ENCODE measurements at regions not wholly inside any gene's neighbourhood (a gene's known extent, or its start where the extent isn't known, plus 50 kb on each side); places are given as distances from the start of the nearest gene placed in this dataset.

DNA sequence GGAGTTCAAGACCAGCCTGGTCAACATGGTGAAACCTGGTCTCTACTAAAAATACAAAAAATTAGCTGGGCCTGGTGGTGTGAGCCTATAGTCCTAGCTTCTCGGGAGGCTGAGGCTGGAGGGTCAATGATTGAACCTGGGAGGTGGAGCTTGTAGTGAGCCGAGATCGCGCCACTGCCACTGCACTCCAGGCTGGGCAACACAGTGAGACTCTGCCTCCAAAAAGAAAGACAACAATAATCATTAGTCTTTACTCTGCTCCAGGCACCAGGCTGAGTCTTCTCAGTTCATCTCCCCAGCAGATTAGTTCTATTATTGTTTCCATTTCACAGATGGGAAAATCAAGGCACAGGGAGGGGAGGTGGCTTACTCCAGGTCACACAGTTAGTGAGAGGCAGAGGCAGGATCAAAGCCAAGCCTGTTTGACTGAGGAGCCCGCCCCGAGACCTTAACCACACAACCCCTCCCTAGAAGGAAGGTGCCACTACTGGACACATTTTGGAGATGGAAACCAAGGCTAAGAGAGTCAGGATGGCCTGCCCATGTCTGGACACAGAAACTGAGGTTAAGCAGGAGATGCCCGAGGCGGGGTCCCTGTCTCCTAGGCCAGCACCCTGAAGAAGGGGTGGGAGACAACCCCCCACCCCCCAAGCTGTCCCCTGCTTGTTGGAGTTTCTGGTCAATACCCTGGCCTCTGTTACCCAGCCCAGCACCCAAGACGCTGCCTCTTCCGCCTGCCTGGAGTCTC is 75.8 kb downstream of the CEBPB start:
- peaks cover 17% of the 10 kb centered on the region for H3K27me3 Mint-ChIP-seq (ENCODE audit: low read depth)

DNA sequence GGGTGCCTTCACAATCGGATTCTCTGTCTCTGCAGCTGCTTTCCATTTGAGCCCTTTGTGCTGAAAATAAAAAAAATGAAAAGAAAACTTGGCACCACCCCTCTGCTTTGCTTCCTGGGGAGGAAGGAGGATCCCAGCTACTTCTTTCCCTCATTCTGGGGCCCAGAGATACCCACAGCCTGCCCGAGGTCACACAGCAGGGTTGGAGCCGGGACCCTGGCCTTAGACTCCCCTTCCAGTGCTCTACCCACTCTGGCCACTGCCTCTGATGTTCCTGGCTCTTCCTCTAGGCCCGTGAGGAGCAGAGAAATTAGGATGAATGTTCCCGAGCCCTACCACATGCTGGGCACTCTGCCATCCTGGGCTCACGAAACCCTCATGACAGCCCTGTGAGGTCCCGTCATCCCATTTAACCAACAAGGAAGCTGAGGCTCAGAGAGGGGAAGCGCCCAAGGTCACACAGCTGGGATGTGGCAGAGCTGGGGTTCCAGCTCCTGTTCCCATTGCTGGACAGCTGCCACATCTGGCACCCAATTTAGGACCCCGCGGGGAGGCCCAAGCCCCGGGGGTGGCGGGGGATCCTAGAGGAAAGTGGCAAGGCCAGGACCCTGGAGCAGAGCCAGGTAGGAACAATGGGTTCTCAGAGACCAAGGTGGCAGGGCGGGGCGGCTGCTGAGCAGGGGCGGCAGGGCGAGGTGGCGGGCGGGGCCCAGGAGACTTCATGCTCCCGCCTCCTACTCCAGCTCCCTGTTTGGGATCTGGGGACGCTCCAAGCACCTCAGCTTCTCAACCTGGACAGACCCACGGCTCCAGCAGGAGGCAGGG is 76.6 kb downstream of the CEBPB start:
- Mint-ChIP-seq H3K27ac (no peak overlapping the region), H3K27me3 (ENCODE audit: low read depth) (peaks cover 18% of the 10 kb centered on the region), H3K9me3 (no peaks in the 10 kb centered on the region), H3K4me1 (ENCODE audit: low read depth) (peaks cover 14% of the 10 kb centered on the region), H3K36me3 (ENCODE audit: low read depth) (no peaks in the 10 kb centered on the region), H3K4me3 (no peak overlapping the region)

More for the DNA sequence above, 75.8 kb downstream of the CEBPB start:
- Mint-ChIP-seq H3K9me3 (no peaks in the 10 kb centered on the region), H3K4me3 (no peak overlapping the region), H3K4me1 (ENCODE audit: low read depth) (peaks cover 13% of the 10 kb centered on the region), H3K36me3 (ENCODE audit: low read depth) (no peaks in the 10 kb centered on the region), H3K27ac (no peak overlapping the region)

DNA sequence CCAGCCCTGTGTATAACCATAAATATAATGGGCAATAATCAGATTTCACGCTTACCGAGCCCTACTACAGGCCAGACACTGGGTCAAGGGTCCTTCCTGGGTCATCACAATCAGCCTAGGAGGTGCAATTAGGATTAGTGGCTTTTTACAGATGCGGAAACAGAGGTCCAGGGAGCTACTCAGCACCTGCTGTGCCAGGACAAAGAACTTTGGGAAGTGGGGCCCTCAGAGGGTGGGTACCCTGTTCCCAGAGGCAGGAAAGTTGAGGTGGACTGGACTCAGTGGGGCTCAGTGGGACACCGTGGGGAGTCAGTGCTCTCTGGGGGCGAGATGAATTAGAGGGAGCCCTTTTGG is 77.2 kb downstream of the CEBPB start:
- Mint-ChIP-seq H3K4me1 (ENCODE audit: low read depth) (peaks cover 14% of the 10 kb centered on the region), H3K4me3 (no peak overlapping the region), H3K36me3 (ENCODE audit: low read depth) (no peaks in the 10 kb centered on the region), H3K27ac (no peak overlapping the region), H3K27me3 (ENCODE audit: low read depth) (peaks cover 18% of the 10 kb centered on the region), H3K9me3 (no peaks in the 10 kb centered on the region)

DNA sequence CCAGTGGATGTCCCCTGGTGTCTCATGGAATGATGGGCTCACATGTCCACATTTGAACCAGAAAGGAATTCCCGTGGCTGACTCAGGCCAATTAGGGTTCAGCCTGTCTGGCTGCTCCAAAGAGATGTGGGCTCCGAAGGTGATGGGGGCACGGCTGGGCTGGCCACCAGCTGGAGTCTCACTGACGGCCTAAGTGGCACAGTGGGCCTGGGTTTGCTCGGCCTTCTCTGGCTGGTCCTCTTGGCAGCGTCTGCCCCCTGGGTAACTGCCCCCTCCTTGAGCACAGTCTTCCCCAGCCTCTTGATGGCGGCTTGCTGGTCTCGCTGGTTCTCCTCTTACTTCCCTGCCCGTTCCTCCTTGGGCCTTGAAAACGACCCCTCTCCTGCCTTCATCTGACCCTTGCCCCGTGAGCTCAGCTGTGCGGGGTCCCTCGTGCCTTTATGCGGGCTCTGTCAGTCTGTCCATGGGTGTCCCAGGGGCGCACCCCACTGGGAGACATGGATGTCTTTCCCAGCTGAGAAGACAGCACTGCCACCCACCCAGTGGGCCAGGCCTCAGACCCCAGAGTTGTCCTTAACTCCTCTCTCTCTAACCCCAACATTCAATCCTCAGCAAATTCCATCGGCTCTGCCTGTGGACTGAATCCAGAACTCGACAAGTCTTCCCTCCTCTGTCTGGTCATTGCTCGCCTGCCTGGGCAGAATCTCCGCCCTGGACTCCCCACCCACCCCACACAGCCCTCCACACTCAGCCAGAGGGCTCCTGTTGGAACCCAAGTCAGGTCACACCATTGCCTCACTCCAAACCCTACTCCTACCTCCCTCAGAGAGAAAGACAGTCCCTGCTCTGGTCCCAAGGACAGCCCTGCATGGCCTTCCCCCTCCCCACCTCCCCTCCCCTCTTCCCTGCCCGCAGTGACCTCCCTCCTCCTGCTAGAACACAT is 78.7 kb downstream of the CEBPB start:
- Mint-ChIP-seq H3K9me3 (no peaks in the 10 kb centered on the region), H3K27ac (no peak overlapping the region), H3K36me3 (ENCODE audit: low read depth) (no peaks in the 10 kb centered on the region), H3K4me1 (ENCODE audit: low read depth) (peaks cover 14% of the 10 kb centered on the region), H3K4me3 (no peak overlapping the region), H3K27me3 (ENCODE audit: low read depth) (peaks cover 18% of the 10 kb centered on the region)

DNA sequence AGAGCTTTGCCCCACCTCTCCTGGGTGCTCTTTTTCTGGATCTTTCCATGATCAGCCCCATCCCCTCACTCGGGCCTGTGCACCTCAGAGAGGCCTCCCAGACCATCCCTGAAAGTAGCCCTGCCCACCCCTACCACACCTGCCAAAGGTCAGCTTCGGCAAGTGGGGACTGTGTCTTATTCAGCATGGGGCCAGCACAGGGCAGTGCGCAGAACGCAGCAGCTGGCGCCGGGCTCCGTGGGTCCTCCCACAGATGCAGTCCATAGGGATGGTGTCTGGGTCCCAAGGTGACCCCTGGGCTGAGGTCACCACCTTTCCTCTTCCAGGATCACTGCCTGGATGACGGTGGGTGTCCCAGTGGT is 79.4 kb downstream of the CEBPB start:
- peaks cover 18% of the 10 kb centered on the region for H3K27me3 Mint-ChIP-seq (ENCODE audit: low read depth)
- no peaks in the 10 kb centered on the region for H3K9me3 Mint-ChIP-seq

DNA sequence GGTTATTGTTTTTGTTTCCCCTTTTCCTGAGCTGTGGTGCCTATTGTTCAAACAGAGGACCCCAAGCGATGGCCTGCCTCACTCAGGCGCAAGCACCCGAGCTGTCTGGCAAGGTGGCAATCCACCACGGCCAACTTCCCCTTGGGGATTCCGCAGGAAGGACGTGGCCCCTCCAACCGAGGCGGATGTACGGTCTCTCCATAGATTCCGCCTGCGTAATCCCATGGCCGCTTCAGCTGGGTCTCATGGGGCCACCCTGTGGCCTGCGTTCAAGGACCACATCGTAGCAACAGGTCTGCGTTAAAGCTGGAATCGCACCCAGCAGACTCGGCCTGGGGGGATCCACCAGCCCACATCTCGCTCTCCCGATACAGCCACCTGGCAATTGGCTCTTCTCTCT is 79.9 kb downstream of the CEBPB start:
- Mint-ChIP-seq H3K4me1 (ENCODE audit: low read depth) (peaks cover 10% of the 10 kb centered on the region), H3K9me3 (no peaks in the 10 kb centered on the region), H3K27ac (no peak overlapping the region), H3K4me3 (no peak overlapping the region), H3K27me3 (ENCODE audit: low read depth) (peaks cover 18% of the 10 kb centered on the region), H3K36me3 (ENCODE audit: low read depth) (no peaks in the 10 kb centered on the region)

More for the DNA sequence above, 79.4 kb downstream of the CEBPB start:
- Mint-ChIP-seq H3K4me3 (no peak overlapping the region), H3K36me3 (ENCODE audit: low read depth) (no peaks in the 10 kb centered on the region), H3K27ac (no peak overlapping the region), H3K4me1 (ENCODE audit: low read depth) (peaks cover 14% of the 10 kb centered on the region)

DNA sequence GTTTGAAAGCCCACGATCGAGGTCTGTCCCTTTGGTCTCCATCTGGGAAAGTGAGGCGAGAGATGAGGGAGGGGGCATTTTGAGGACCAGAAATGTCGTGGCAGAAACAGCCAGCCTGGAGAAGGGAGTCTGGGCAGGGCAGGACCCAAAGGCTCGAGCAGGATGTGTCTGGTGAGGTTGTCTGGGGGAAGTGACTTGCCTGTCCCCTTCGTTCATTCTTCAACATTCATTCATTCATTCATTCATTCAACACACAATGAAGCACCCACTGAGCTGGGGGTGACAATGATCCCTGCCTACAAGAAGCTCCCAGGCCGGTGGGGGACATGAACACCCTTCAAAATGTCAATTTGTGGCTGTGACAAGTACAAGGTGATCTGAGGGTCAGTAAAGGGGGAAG is 80.5 kb downstream of the CEBPB start:
- Mint-ChIP-seq H3K9me3 (no peaks in the 10 kb centered on the region), H3K27me3 (ENCODE audit: low read depth) (peaks cover 18% of the 10 kb centered on the region), H3K4me3 (no peak overlapping the region), H3K4me1 (ENCODE audit: low read depth) (peaks cover 6% of the 10 kb centered on the region), H3K36me3 (ENCODE audit: low read depth) (no peaks in the 10 kb centered on the region), H3K27ac (peak overlapping the region; percentile 0)

DNA sequence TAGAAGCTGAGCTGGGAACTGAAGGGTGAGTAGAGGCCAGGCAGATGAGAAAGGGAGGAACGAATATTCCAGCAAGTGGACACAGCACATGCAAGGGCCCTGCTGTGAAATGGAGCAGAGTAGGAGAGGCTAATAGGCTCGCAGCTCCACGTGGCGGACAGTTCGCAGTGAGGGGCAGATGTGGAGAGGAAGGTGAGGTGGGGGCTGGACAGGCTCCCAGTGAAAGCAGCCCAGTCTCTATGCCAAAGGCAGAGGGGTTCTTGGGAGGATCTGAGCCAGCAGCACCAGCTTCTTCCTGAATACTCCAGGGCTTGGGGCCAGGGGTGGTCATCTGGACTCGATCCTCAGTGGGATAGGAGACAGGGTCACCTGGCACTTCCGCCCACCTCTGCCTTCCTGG is 81.0 kb downstream of the CEBPB start:
- H3K27me3 Mint-ChIP-seq (ENCODE audit: low read depth), result peaks cover 18% of the 10 kb centered on the region
- H3K27ac Mint-ChIP-seq, result peak overlapping the region; percentile 0
- no peaks in the 10 kb centered on the region for H3K9me3 Mint-ChIP-seq
- H3K4me1 Mint-ChIP-seq (ENCODE audit: low read depth), result peaks cover 6% of the 10 kb centered on the region
- no peak overlapping the region for H3K4me3 Mint-ChIP-seq
- no peaks in the 10 kb centered on the region for H3K36me3 Mint-ChIP-seq (ENCODE audit: low read depth)

DNA sequence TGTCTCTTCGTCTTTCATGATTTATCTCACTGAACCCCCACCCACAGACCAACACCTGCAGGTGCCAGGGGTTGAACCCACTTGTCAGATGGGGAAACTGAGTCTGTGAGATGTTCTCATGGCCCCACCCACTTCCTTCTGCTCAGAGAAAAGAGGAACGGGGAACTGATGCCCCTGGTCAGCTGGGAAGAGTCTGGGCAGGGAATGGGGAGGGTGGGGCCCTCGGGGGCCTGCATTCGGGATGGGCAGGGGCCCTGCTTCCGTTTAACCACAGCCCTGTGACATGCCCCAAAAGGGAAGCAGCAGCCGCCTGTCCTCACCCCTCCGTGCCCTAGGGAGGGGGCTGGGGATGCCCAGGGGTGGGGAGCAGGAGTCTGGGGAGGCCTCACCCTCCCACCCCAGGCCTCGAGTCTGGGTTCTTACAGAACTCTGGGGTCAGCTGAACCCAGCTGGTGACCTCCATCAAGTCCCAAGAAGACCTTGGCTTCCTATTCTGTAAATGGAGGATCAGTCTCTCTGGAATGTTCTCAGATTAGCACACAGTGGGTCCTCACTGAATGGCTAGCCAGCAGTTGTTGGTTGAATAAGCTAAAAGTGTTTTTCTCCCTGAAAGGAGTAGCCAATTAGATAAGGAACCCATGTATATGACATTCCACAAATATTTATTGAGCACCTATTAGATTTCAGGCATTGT is 81.5 kb downstream of the CEBPB start:
- Mint-ChIP-seq H3K4me3 (no peak overlapping the region), H3K4me1 (ENCODE audit: low read depth) (peaks cover 6% of the 10 kb centered on the region), H3K9me3 (no peaks in the 10 kb centered on the region), H3K36me3 (ENCODE audit: low read depth) (no peaks in the 10 kb centered on the region), H3K27me3 (ENCODE audit: low read depth) (peaks cover 20% of the 10 kb centered on the region), H3K27ac (no peak overlapping the region)

DNA sequence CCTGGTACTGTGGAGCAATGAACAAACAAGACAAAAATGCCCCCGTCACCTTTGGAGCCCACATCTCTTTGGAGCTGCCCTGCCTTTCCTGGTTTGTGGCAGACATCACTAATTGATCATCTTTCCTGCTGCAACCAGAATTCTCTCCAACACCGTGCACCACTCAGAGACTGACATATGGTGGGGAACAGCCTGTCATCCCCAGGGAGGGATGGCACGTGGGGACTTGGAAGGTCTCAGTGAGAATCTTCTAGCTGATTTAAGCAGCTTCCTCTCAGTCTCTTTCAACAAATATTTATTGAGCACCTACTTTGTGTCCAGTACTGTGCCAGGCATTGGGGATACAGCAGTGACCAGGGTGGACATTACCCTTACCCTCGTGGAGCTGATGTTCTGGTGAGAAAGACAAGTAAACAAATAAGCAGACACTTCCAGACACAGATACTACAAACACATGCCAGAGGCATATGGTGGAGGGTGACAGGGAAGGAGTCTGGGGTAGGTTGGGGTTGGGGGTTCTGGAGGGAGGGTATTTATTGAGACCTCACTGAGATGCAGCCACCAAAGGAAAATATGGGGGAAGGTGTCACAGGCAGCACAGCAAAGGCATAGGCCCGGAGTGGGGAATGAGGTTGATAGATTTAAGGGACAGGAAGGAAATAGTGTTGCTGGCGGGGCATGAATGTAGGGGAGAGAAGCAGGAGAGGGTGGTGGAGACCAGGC is 82.3 kb downstream of the CEBPB start:
- H3K27me3 Mint-ChIP-seq (ENCODE audit: low read depth), result peaks cover 21% of the 10 kb centered on the region
- no peaks in the 10 kb centered on the region for H3K36me3 Mint-ChIP-seq (ENCODE audit: low read depth)
- no peaks in the 10 kb centered on the region for H3K9me3 Mint-ChIP-seq
- peak overlapping the region; percentile 11 for H3K27ac Mint-ChIP-seq
- H3K4me3 Mint-ChIP-seq, result no peak overlapping the region
- H3K4me1 Mint-ChIP-seq (ENCODE audit: low read depth), result peaks cover 6% of the 10 kb centered on the region

DNA sequence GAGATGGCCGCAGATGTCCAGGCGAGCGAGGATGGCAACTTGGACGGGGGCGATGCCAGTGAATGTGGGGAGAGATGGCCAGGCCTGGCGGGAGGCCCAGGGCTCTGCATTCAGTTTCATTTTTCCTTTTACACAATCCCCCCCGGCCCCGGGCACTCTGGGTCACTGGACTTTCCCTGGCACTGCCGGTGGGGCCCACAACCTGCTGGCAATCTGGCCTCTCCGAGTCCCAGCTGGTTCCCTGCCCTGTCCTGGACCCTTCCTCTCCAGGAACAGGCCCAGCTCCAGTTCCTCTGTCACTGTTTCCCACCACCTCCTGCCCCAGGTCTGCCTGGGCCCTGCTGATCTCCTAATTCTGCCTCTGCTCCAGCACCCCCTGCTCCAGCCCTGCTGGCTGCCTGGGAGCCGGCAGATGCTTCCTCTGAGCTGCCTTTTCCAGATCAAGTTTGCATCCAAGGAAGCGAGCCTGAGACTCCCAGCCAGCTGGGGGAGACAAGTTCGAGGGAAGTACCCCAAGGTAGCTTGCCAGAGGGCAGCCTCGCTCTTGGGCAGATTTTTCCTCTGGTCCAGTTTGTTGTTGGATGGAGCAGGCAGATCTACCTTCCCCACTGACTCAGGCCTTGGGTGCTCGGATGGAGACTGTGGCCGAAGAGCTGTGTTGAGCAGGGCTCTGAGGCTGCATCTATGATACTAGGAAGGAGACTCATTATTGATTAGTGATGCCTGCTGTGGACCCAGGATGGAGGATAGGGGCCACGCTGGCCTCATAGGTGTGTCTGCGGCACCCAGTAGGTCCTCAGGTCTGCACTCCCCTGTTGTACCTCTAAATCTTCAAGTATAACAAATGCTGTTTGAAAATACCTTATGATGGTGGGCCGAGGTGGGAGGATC is 83.2 kb downstream of the CEBPB start:
- Mint-ChIP-seq H3K36me3 (ENCODE audit: low read depth) (no peaks in the 10 kb centered on the region), H3K27ac (no peak overlapping the region), H3K9me3 (no peaks in the 10 kb centered on the region), H3K4me3 (no peak overlapping the region), H3K27me3 (ENCODE audit: low read depth) (peaks cover 25% of the 10 kb centered on the region), H3K4me1 (ENCODE audit: low read depth) (peaks cover 6% of the 10 kb centered on the region)

DNA sequence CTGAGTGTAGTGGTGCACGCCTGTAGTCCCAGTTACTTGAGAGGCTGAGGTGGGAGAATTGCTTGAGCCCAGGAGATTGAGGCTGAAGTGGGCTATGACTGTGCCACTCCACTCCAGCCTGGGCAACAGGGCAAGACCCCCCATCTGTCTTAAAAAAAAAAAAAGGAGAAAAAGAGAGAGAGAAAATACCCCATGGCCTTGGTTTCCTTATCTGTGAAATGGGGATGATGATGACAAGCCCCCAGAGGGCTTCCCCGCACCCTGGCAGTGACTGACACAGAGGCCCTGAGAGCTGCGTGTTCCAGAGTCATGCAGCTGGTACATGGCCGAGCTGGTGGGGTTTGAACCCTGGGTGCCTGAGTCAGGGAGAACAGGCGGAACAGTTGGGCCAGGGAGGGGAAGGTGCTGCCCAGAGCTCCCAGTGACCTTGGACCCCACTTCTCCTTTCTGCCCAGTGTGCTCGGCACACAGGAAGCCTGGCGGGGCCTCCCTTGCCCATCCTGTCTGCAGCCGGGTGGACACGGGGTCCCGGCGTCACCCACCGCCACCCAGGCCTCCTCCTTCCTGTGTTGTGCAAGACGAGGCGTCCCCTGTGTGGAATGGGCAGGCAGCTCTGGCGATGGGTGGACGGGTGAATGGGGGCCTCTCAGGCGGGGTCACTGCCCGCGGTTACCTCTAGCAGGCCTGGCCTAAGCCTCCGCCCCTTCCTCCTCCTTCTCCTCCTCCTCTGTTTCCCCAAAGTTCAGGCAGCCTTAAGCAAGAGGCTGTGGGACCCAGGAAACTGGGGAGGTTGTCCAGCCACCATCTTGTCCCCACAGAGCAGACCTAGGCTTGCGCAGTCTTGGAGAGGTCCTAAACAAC is 84.2 kb downstream of the CEBPB start:
- H3K36me3 Mint-ChIP-seq (ENCODE audit: low read depth), result no peaks in the 10 kb centered on the region
- no peaks in the 10 kb centered on the region for H3K9me3 Mint-ChIP-seq
- peaks cover 6% of the 10 kb centered on the region for H3K4me1 Mint-ChIP-seq (ENCODE audit: low read depth)
- peaks cover 20% of the 10 kb centered on the region for H3K27me3 Mint-ChIP-seq (ENCODE audit: low read depth)
- no peak overlapping the region for H3K27ac Mint-ChIP-seq
- no peak overlapping the region for H3K4me3 Mint-ChIP-seq
